GM19025 (cell line): ENCODE measurements at regions not wholly inside any gene's neighbourhood (a gene's known extent, or its start where the extent isn't known, plus 50 kb on each side); places are given as distances from the start of the nearest gene placed in this dataset.
"Not testable (repeated sequence)": the region's sequence is repeated elsewhere in the genome, so short reads cannot be mapped to it uniquely, and the experiment has no call there.

Source experiments
- ATAC-seq: cut with Tn5 transposase; IDR thresholded peaks from one replicate; pipeline ENCODE4 v1.9.1; 2021; ENCODE audit warnings: mild to moderate bottlenecking, low read depth, moderate library complexity; ENCODE audit not compliant: unreplicated experiment

GRCh38 chr10:61023053-61023452 is 79.1 kb upstream of the RHOBTB1 start:
- ATAC-seq = no peak

GRCh38 chr10:61021926-61022325 is 77.9 kb upstream of the RHOBTB1 start:
- no peak for ATAC-seq

GRCh38 chr10:61020420-61021158 is 76.6 kb upstream of the RHOBTB1 start:
- no peak for ATAC-seq

- no peak for ATAC-seq
Observed at GRCh38 chr10:61018146-61018545, 74.2 kb upstream of the RHOBTB1 start.

- ATAC-seq = no peak
Observed at GRCh38 chr10:61016630-61017029, 72.6 kb upstream of the RHOBTB1 start.

- ATAC-seq = no peak
Observed at GRCh38 chr10:61016007-61016406, 72.0 kb upstream of the RHOBTB1 start.

- ATAC-seq = no peak
Observed at GRCh38 chr10:61010863-61011262, 66.9 kb upstream of the RHOBTB1 start.

GRCh38 chr10:61003069-61003468 is 59.1 kb upstream of the RHOBTB1 start:
- not testable (repeated sequence) for ATAC-seq

GRCh38 chr10:61001731-61002122 is 57.7 kb upstream of the RHOBTB1 start:
- ATAC-seq = no peak

- ATAC-seq = no peak
Observed at GRCh38 chr10:61000769-61001730, 57.1 kb upstream of the RHOBTB1 start.

- ATAC-seq = no peak
Observed at GRCh38 chr10:60998932-60999331, 54.9 kb upstream of the RHOBTB1 start.

- ATAC-seq = no peak
Observed at GRCh38 chr10:60994128-60994527, 50.1 kb upstream of the RHOBTB1 start.
